GM18868 (cell line): ENCODE measurements at regions not wholly inside any gene's neighbourhood (a gene's known extent, or its start where the extent isn't known, plus 50 kb on each side); places are given as distances from the start of the nearest gene placed in this dataset.

Source experiments
- ATAC-seq: cut with Tn5 transposase; IDR thresholded peaks from one replicate; pipeline ENCODE4 v1.9.1; 2021; ENCODE audit warnings: mild to moderate bottlenecking, moderate library complexity; ENCODE audit not compliant: unreplicated experiment

GRCh38 chr14:42368234-42368633 is 761.6 kb downstream of the LRFN5 start:
- no peak for ATAC-seq

GRCh38 chr14:42353315-42353714 is 746.6 kb downstream of the LRFN5 start:
- ATAC-seq: peak; percentile 99

GRCh38 chr14:42335918-42336317 is 729.2 kb downstream of the LRFN5 start:
- no peak for ATAC-seq

GRCh38 chr14:42334931-42335330 is 728.3 kb downstream of the LRFN5 start:
- ATAC-seq: no peak

- peak; percentile 50 for ATAC-seq
Observed at GRCh38 chr14:42323426-42323825, 716.8 kb downstream of the LRFN5 start.

GRCh38 chr14:42322531-42323284 is 716.0 kb downstream of the LRFN5 start:
- ATAC-seq: peak; percentile 83

- ATAC-seq: no peak
Observed at GRCh38 chr14:42319996-42320395, 713.3 kb downstream of the LRFN5 start.

GRCh38 chr14:42316693-42317092 is 710.0 kb downstream of the LRFN5 start:
- no peak for ATAC-seq

GRCh38 chr14:42311876-42312275 is 705.2 kb downstream of the LRFN5 start:
- ATAC-seq: no peak

GRCh38 chr14:42307239-42307825 is 700.7 kb downstream of the LRFN5 start:
- ATAC-seq: no peak

GRCh38 chr14:42299692-42300091 is 693.0 kb downstream of the LRFN5 start:
- peak; percentile 99 for ATAC-seq

GRCh38 chr14:42293180-42293579 is 686.5 kb downstream of the LRFN5 start:
- no peak for ATAC-seq

- ATAC-seq: peak; percentile 93
Observed at GRCh38 chr14:42277840-42278239, 671.2 kb downstream of the LRFN5 start.

- no peak for ATAC-seq
Observed at GRCh38 chr14:42269234-42269633, 662.6 kb downstream of the LRFN5 start.

- no peak for ATAC-seq
Observed at GRCh38 chr14:42248131-42248530, 641.5 kb downstream of the LRFN5 start.

GRCh38 chr14:42241101-42241500 is 634.4 kb downstream of the LRFN5 start:
- no peak for ATAC-seq

- ATAC-seq: no peak
Observed at GRCh38 chr14:42229976-42230375, 623.3 kb downstream of the LRFN5 start.

- ATAC-seq: no peak
Observed at GRCh38 chr14:42229294-42229693, 622.6 kb downstream of the LRFN5 start.

- no peak for ATAC-seq
Observed at GRCh38 chr14:42228611-42229010, 621.9 kb downstream of the LRFN5 start.

GRCh38 chr14:42224053-42224888 is 617.6 kb downstream of the LRFN5 start:
- ATAC-seq: no peak

- peak; percentile 91 for ATAC-seq
Observed at GRCh38 chr14:42222924-42223471, 616.3 kb downstream of the LRFN5 start.
